Muscle of arm (tissue), 1 donor: ENCODE measurements at regions not wholly inside any gene's neighbourhood (a gene's known extent, or its start where the extent isn't known, plus 50 kb on each side); places are given as distances from the start of the nearest gene placed in this dataset.
A peak's percentile ranks its signal among the peaks of the same experiment; 100 is the strongest.

ENCODE experiments used
- DNase-seq: peaks from one replicate; pipeline ENCODE4 v3.0.0-alpha.2; 2013

DNA sequence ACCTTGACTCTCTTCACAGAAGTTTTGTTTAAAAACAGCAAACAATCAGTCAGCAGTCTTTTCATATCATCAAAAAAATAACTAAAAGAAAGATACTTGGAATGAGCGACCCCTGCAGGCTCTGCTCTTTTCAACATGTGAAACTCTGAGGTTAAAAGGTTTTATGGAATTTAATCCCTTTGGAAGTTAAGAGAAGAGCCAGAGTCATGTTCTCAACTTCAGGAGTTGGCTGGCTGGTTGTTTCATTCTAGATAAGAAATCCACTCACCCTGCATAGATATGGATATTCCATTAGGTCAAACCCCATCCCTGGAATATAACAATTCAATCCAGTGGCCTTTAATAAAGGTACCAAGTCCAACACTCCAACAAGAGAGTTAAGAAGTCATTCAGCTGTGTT is 115.6 kb upstream of the RMDN2 start:
- DNase-seq = no peak

DNA sequence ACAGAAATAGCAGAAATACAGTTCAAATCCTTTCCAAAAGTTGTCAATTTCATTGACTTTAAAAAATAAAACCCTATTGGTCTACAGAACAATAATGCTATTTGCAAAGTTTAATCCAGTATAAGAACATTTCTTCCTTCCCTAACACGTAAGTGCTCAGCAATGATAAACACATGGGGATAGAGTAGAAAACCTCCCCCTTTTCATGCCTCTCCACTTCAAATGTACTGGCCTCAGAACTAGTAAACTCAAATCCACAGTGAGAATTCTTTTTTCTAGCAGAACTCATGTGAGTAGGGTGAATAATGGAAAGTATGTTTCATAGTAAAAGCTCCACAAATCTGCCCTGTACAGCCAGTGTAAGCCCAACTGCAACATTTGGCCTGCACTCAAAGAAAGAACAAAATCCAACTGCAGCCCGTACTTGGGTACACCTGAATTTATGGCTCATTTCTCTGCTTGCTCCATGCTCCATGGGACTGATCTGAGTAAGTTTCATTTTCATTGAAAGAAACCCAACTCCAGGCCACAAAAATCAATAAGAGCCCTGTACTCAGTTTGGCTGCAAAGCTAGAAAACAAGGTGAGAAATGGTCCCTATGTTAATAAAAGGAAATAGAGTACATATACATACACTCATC is 115.0 kb upstream of the RMDN2 start:
- DNase-seq = no peak

DNA sequence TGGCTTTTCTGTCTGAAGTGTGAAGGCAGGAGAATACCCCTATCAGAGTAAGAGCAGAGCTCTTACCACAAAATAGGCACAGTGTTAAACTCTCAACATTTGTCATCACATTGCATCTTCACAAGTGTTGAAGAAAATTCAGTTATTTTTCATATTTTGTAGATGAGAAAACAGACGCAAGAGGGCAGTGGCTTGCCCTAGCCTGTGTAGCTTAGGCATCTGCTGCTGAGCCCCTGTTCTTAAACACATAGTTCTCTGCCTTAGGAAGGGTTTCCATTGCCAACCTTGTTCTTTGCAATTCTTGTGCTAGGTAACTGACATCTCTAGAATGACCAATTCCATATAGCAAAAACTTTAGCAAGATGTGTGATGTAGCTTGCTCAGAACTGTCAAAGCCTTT is 112.7 kb upstream of the RMDN2 start:
- DNase-seq = no peak

DNA sequence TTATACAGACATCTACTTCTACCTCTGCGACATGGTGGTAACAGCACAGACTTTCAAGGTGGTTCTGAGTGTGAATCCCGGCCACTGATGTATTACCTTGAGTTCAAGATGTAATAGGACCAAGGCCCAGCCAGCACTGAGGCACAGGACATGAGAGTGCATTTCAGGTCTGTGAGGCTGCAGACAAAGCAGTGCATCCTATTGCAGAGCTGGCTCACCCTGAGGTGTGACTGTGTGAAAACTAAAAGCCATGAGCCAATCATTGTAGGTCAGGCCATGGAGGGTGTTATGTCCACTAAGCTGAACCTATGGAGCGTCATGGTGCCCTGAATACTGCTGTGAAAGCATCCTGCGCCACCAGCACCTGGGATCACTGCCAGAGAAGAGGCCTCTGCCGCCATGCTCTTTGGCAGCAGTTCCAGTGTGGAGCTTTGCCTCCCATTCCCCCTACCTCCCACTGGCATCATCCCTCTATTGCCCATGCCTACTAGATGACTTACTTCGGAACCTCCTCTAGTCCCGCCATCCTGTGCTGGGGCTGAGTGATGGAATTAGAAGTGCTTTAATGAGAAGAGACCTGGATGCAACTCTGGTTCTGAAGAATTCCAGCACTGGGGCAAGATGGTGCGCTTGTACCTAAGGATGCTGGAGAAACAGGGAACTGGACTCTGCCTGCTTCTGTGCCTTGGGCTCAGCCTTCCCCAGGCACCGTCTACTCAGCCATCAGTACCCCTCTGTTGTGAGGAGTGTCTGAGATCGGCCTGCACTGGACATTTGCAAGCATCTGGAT is 112.0 kb upstream of the RMDN2 start:
- no peak for DNase-seq

DNA sequence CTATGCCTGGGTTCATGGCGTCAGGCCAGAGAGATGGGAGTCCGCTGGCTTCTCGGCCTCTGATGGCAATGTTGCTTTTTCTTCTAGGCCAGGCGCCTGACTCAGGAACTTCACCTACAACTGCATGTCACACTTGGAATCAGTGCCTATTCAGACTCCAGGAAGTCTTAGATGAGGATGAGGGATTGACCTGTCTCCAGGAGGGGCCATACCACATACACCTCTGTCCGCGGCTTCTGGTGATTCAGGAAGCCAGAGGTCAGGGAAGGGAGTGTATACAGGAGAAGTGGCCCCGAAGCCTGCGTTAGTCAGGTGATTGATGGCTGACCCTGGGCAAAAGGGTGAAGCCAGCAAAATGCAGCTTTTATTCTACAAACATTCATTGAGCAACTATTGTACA is 109.1 kb upstream of the RMDN2 start:
- no peak for DNase-seq

DNA sequence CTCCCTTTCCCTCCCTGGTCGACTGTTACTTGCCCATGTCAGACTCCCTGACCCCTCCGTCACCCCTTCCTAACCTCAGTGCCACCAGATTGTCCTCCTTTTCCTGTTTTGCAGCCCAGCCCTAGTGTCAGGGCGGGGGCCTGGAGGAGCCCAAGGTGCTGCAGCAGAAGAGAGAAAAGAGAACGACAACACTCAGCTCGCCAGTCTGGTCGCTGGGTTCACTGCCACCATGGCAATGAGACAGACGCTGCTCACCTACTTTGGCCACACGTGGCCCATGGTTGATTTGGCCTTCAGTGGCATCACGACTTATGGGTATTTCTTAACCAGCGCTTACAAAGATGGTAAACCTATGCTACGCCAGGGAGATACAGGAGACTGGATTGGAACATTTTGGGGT is 108.4 kb upstream of the RMDN2 start:
- DNase-seq = no peak

DNA sequence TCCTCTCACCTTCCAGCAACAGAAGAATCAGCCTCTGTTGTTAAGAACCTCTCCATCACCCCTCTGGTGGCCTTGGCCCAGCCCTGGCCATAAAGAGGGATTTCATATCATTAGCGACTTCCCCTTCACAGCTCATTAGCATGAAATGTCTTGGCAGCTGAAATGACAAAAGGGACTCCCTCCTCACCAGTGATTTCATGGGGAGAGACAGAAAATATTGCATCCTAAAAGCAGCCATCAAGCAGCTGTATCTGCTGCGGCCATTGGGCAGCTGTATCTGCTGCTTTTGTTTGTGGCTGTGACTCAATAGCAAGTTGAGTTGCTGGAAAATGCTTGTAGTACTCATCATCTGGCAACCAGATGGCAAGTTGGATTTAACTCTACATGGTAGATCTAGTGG is 105.9 kb upstream of the RMDN2 start:
- DNase-seq = no peak

DNA sequence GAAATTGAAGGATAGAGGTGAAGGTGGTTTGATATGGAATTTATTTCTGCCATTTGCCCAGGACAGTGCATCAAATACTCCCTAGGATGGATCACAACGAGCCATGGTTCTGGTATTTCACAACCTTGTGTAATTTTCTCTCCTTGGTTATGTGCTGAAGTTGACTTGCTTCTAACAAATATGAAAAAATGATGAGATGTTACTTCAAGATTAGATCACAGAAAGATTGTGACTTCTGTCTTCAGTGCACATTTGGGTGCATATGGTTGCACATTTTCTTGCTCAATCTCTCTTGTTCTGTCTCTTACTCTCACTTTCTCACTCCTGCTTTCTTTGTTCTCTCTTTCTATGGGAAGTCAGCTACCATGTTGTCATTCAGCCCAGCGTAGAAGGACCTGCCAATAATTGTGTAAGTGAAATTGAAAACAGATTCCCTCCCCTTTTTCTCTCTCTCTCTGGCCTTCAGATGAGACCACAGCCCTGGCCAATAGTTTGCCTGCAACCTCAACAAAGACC is 104.6 kb upstream of the RMDN2 start:
- DNase-seq = no peak

DNA sequence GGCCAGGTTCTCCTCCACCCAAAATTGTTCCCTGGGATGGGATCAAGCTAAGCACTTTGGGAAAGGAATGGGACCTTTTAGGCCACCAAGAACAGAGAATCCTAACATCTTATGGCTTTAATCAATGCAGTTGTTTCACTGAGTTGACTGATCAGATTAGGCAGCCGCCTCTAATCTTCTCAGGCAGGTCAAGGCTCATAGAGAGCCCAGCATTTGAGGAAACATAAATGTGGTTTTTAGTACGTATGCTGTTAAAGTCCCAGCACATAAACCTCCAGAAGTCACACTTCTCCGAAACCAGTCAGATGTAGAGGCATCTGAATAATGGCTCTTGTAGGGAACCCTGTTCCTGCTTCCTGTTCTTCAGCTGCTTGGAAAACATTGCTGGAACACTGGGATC is 99.5 kb upstream of the RMDN2 start:
- no peak for DNase-seq

DNA sequence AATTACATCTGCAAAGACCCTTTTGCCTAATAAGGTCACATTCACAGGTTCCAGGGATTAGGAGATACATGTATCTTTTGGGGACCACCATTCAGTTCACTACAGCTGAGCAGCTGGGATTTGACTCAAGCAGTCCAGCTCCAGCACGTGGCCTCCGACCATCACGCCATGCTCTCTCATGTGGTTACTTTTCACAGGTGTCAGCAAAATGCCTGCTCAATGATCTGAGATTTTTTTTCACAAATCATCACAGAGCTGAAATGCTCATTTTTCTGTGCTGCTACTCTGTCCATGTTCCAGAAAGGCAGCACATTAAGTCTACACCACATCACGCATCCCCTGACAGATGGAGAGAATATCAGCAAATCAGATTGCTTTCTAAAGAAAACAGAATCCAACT is 98.5 kb upstream of the RMDN2 start:
- DNase-seq = no peak

DNA sequence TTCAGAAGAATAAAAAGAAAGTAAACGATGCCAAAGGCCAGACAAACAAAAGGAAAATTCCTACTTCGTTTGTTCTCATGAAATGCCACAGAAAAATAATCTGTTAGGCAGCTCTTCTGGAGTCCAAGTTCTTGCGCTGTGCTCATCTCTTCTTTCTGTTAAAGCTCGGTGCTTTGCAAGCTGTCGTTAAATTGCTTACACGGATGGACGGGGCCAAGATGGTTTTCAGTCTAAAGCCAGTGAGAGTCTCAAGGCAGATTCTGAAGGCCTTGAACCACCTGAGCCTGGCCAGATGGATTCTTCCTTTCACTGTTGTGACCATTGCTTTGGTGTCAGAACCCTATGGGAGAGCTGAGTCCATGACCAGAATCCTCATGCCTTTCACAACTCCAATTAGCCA is 97.6 kb upstream of the RMDN2 start:
- DNase-seq = no peak

DNA sequence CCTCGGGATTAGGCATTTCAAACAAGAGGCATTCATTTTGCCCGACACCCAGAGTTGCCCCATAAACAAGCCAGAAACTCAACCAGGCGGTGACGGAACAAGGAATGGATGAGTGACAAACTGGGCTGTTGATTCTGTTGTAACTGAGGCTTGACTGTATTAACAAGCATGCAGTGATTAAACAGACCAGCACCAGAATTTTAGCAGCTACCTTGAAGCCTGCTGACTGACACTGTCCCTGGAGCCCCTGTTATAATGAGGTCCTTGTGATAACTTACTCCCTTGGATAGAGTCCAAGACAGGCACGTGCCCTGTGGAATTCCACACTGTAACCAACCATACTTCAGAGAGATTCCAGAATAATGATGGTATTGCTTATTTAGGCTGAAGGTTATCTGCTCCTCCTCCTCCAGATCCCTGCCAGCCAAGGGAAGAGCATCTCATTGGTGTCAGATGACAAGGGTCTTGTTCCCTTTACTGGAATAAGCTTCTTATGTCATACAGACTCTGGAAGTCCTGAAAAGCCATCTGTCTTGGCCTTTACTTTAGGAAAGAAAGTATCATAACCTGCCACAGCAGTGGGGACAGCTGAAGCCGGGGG is 97.1 kb upstream of the RMDN2 start:
- DNase-seq = no peak

DNA sequence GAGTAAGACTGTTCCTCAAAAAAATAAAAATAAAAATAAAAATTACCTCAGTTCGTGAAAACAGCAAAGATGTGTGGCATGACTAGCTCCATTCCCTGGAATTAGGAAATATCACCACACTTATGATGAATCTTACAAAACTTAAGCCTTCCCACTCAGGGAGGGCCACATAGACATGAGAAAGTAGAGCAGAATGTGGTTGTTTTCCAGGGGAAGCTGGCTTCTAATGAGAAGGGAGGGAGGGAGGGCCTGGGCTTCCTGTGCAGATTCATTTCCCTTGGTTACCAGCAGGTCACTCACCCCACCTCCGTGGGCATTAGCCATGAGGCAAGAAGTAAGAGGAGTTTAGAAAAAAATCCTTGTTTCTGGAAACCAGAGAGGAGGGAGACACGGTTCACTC is 95.9 kb upstream of the RMDN2 start:
- no peak for DNase-seq

DNA sequence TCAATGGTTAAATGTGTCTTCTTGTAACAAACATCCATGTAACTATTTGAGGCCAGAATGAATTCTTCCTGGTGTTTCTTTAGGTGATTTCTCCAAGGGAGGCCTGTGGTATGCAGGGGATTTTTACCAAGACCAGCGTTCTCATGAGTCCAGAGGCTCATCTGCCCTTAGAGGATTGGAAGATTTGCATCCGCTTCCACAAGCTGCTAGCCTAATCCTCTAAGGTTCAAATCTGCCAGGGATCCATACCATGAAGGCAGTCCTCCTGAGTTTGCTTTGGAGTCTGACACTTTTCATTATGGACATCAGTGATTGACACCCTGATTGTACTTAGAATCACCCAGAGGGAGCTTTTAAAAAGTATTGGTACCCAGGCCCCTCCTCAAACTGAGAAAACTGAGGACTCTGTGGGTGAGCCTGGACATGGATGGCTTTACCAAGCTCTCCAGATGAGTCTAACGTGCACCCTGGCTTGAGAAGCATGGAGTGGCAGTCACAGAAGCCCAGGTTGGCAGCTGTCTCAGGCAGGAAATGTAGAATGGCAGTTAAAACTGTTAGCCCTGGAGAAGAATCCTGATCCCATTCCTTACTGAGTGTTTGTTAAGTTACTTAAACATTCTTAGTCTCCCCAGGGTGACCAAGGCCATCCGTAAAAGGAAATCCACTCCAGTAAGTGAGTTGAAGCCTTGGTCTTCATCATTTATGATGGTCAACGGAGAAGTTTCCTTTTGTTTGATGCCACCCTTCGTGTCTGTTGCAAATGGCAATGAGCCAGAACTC is 95.3 kb upstream of the RMDN2 start:
- no peak for DNase-seq

DNA sequence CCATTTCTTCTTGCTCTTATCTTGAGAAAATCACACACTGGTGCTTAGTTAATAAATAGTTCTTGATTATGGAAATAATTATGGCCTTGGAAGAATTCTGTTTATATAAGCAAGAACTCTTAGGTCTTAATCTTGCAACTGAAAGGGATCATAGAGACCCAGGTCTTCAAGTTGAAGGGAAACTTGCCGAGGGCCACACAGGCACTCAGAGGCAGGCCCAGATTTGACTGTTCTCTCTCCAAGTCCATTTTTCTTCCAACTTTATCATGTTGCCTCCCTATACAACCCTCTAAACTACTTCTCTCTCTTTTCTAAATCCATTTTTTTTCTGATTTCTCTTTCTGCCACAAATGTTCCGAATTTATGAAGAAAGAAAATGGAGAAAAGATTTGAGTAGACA is 94.5 kb upstream of the RMDN2 start:
- no peak for DNase-seq

DNA sequence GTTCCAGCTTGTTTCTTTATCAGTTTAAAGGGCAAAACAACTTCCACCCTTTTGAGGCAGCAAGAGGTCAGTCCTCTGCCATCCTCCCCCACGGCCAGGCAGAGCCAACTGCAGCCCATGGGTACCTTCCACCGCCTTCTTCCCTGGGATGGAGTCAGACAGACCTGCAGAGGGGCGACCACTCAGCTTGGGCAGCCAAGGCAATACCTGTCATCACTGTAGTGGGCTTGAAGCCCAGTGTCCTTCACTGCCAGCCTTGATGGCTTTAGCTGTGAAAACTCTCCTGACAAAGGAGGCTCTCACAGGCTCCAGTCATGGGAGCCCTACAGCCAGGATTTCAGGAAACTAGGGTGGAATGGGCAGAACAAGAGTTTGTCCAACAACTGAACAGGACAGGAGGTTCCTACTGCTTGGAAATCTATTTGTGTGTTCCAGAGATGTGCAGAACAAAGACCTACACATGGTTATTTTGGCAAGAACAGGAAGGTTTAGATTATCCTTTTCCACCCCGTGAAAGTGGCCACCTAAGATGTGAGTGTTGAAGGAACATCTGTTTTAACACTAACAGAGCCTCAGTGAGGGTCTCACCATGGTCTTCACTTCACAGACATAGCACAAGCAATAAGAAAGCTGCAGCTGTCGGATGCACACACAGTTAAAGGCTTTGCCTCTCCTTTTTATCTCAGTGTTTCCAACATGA is 93.9 kb upstream of the RMDN2 start:
- DNase-seq = no peak

DNA sequence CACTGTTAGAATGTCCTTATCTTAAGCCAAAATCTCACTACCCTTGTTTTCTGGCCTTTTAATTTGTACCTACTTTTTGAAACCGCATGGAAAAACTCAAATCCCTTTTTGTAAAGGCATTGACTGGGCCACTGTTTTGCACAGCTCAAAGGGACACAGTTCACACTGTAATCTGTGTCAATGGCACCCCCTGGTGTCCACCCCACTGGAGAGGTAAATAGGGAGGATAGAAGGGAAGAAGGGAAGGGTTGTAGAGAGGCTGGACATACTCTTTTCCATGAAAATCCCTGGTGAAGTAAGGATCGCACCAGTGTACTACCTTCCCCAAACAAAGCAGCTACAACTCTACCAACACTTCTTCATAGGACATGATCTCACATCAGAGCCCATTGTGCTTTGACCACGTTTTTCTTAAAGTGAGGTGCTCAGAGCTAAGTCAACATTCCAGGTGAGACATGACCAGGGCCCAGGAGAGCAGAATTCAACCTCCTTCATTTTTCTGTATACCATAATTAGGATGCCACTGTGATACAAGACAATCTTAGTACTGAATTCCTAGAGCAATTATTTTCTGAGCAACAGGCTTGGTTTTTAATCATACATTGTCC is 92.4 kb upstream of the RMDN2 start:
- DNase-seq = peak; percentile 62

DNA sequence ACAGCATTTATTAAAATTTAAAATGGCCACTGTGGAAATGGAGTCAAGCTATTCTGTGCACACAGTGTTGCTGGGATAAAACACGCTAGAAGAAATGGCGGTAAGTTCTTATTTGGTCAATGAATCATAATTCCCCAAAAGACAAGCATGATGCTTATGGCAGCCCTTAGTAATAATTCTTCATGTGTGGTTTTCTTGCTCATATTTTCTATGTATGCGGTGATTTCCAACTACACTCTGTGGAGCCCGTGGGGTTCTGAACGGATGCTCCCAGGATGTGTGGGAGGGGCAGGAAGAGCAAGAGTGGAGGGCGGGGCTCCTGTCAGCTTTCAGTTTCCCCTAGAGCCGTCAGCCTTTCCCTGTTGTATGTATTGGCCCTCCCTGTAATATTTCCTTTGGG is 91.7 kb upstream of the RMDN2 start:
- DNase-seq = no peak

DNA sequence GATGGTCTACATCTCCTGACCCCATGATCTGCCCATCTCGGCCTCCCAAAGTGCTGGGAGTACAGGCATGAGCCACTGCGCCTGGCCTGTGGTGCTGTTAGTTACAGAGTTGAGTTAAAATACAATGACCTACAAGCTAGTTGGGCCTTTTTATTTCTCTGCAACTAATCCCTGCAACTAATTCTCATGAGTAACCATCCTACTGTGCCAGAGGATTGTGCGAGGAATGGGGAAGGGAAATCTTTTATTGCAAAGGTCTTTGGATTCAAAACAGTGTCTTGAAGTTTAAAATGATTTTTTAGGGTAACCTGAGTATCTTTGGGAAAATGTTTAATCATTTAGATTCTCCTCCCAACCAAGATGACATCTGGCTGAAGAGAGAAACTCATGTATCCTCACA is 88.8 kb upstream of the RMDN2 start:
- DNase-seq = no peak

DNA sequence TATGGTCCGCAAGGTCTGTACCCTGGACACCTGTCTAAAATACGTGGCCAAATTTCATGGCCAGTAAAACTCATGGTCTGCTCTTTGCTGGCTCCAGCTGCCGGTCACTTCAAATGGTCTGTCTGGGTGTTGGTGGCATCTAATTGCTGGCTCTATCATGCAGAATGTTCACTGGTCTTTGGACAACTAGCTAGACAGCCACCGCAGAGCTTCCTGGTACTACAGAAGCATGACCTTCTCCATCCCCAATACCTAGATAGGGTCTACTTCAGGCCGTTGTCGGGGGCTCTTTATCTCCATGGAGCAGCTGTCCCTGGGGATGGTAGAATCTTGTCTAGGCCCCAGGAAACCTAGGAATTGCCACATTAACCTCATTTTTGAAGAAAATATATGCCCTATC is 88.4 kb upstream of the RMDN2 start:
- no peak for DNase-seq

DNA sequence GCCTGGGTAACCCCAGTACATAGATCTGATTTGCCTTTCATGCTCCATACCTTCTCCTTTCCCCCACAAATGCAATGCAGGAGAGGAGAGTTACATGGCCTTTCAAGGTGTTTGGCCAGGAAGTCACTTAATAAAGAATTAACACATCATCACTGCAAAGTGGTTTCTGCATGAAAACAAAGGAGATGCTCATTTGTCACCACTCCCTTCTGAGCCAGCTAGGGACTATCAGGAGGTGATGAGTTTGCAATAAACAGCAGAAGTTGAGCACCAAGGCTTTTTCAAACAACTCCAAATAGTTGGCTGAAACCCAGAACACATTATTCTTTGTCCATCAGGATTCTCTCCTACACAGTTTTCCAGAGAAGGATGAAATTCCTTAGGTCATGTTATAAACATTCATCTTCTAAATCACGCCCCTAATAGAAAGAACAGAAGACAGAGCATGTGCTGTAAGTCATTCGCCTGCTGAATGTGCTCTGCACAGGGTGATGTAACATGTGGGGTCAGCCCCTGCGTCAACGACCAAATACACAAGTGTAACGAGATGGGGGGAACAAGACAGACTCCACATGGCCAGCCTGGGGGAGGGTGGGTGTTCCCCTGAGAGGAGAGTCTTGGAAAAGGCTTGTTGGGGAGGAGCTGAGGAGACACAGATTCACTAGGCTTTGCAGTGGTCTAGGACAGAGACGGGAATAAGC is 87.3 kb upstream of the RMDN2 start:
- peak; percentile 46 for DNase-seq
